ENCODE measurements at regions not wholly inside any gene's neighbourhood (a gene's known extent, or its start where the extent isn't known, plus 50 kb on each side); places are given as distances from the start of the nearest gene placed in this dataset.

DNA sequence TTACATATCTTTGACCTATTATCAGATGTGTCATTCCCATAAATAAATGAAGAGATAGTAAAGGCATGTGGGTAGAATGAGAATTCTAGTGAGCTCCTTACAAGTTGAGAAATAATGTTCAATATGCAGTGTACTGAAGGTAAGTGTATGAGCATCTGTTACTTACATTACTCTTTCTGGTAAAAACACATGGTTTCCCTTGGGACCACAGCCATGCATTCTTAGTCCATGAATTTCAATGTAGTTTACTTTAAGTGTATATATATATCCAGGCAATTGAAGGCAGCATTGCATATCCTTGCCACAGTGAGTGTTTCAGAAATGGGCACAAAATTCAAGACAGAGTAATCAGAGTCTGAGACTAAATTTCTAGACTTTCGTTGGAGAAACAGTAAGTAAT is 277.2 kb downstream of the CXXC4 start:
- Histone ChIP-seq H3K27me3 (ENCODE audit: control insufficient read depth in 1 of 2, insufficient read depth in 2 of 2, low read length in 2 of 2) (no peaks in the 10 kb centered on the region), H3K4me3 (ENCODE audit: low read length) (no peak overlapping the region), H3K27ac (ENCODE audit: low read depth in 1 of 2, low read length in 2 of 2) (no peak overlapping the region), H3K9me3 (ENCODE audit: control insufficient read depth in 1 of 2, insufficient read depth in 1 of 2, low read length in 2 of 2) (no peaks in the 10 kb centered on the region), H3K36me3 (ENCODE audit: insufficient read depth, low read length) (no peaks in the 10 kb centered on the region), H3K4me1 (ENCODE audit: insufficient read depth, low read length) (no peaks in the 10 kb centered on the region)
- H3K4me1 Mint-ChIP-seq (ENCODE audit: low read depth), result no peaks in the 10 kb centered on the region
- H3K27ac Mint-ChIP-seq, result no peak overlapping the region
- H3K27me3 Mint-ChIP-seq, result no peaks in the 10 kb centered on the region
- ATAC-seq (ENCODE audit: poor library complexity), result no peak
- peaks cover 5% of the 10 kb centered on the region for H3K9me3 Mint-ChIP-seq
- no peaks in the 10 kb centered on the region for H3K36me3 Mint-ChIP-seq (ENCODE audit: low read depth)
- ChIA-PET POLR2A (no interaction called here), CTCF (no interaction called here)
- TF ChIP-seq, protein P1, sequence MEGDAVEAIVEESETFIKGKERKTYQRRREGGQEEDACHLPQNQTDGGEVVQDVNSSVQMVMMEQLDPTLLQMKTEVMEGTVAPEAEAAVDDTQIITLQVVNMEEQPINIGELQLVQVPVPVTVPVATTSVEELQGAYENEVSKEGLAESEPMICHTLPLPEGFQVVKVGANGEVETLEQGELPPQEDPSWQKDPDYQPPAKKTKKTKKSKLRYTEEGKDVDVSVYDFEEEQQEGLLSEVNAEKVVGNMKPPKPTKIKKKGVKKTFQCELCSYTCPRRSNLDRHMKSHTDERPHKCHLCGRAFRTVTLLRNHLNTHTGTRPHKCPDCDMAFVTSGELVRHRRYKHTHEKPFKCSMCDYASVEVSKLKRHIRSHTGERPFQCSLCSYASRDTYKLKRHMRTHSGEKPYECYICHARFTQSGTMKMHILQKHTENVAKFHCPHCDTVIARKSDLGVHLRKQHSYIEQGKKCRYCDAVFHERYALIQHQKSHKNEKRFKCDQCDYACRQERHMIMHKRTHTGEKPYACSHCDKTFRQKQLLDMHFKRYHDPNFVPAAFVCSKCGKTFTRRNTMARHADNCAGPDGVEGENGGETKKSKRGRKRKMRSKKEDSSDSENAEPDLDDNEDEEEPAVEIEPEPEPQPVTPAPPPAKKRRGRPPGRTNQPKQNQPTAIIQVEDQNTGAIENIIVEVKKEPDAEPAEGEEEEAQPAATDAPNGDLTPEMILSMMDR (IDR thresholded peaks at IDR 0.05), result no peak
- intact Hi-C loops (cut with DNase I, micrococcal nuclease), result no loop called here
- no peak overlapping the region for H3K4me3 Mint-ChIP-seq
- DNase-seq, result no peak

DNA sequence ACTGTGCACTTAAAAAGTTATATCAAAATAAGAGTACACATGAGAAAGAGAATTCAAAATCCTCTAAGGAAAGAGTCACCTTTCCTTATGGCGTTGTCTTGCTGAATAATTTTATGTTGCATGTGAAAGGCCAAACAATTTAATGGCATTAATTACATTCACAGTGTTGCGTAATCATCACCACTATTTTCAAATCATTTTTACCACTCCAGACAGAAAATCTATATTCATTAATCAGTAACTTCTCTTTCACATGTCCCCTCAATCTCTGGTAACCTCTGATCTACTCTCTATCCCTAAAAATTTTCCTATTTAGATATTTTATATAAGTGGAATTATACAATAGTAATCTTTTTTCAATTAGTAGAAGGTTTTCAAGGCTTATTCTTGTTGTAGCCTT is 283.0 kb downstream of the CXXC4 start:
- Histone ChIP-seq H3K9me3 (ENCODE audit: control insufficient read depth in 1 of 2, insufficient read depth in 1 of 2, low read length in 2 of 2) (no peaks in the 10 kb centered on the region), H3K4me3 (ENCODE audit: low read length) (no peak overlapping the region), H3K27me3 (ENCODE audit: control insufficient read depth in 1 of 2, insufficient read depth in 2 of 2, low read length in 2 of 2) (no peaks in the 10 kb centered on the region), H3K27ac (ENCODE audit: low read depth in 1 of 2, low read length in 2 of 2) (no peak overlapping the region), H3K4me1 (ENCODE audit: insufficient read depth, low read length) (no peaks in the 10 kb centered on the region), H3K36me3 (ENCODE audit: insufficient read depth, low read length) (no peaks in the 10 kb centered on the region)
- ChIA-PET POLR2A (no interaction called here), CTCF (no interaction called here)
- no peak for ATAC-seq (ENCODE audit: poor library complexity)
- Mint-ChIP-seq H3K36me3 (ENCODE audit: low read depth) (no peaks in the 10 kb centered on the region), H3K27me3 (no peaks in the 10 kb centered on the region), H3K27ac (no peak overlapping the region), H3K4me3 (no peak overlapping the region), H3K9me3 (peaks cover 5% of the 10 kb centered on the region), H3K4me1 (ENCODE audit: low read depth) (no peaks in the 10 kb centered on the region)
- TF ChIP-seq, protein P1 (IDR thresholded peaks at IDR 0.05), result no peak
- DNase-seq, result no peak
- intact Hi-C loops (cut with DNase I, micrococcal nuclease), result no loop called here

DNA sequence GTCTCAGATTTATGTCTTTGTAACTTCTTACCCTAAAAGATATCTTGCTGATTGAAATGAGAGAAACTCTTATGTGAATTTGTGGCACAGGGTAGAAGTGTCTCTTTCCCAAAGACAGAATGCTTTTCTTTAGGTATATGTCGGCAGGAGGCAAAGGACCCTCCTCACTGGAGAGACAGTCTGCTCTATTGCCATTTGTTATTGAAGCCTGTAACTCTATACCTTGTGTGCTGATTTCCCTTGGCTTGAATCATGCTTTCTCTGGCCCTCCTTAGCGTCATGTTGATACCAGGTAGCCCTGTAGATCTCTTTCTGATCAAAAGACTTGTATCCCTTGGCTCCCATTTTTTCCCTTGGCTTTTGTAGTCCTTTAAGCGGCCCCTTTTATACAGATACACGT is 284.3 kb downstream of the CXXC4 start:
- ChIA-PET POLR2A (no interaction called here), CTCF (no interaction called here)
- H3K27me3 ChIP-seq (ENCODE audit: control insufficient read depth in 1 of 2, insufficient read depth in 2 of 2, low read length in 2 of 2), result no peaks in the 10 kb centered on the region
- DNase-seq (no peak), ATAC-seq (ENCODE audit: poor library complexity) (no peak)
- Mint-ChIP-seq H3K4me1 (ENCODE audit: low read depth) (no peaks in the 10 kb centered on the region), H3K4me3 (no peak overlapping the region), H3K27ac (no peak overlapping the region), H3K9me3 (peaks cover 8% of the 10 kb centered on the region), H3K36me3 (ENCODE audit: low read depth) (no peaks in the 10 kb centered on the region), H3K27me3 (no peaks in the 10 kb centered on the region)
- no peaks in the 10 kb centered on the region for H3K4me1 ChIP-seq (ENCODE audit: insufficient read depth, low read length)
- H3K36me3 ChIP-seq (ENCODE audit: insufficient read depth, low read length), result no peaks in the 10 kb centered on the region
- TF ChIP-seq, protein P1 (IDR thresholded peaks at IDR 0.05), result no peak
- intact Hi-C loops (cut with DNase I, micrococcal nuclease), result no loop called here
- H3K4me3 ChIP-seq (ENCODE audit: low read length), result no peak overlapping the region
- H3K9me3 ChIP-seq (ENCODE audit: control insufficient read depth in 1 of 2, insufficient read depth in 1 of 2, low read length in 2 of 2), result no peaks in the 10 kb centered on the region
- H3K27ac ChIP-seq (ENCODE audit: low read depth in 1 of 2, low read length in 2 of 2), result no peak overlapping the region

Data from CD4-positive, alpha-beta T cell (primary cell).